Erythroblast (primary cell): ENCODE measurements at regions not wholly inside any gene's neighbourhood (a gene's known extent, or its start where the extent isn't known, plus 50 kb on each side); places are given as distances from the start of the nearest gene placed in this dataset.

Source experiments
- DNase-seq, 2 experiments: peaks; one replicate each; lab custom pipeline; 2025; lab: John Stamatoyannopoulos, UW
- GATA1 ChIP-seq: IDR thresholded peaks from 2 replicates; pipeline ENCODE4 v1.6.1; 2011; ENCODE audit warnings: low read depth, mild to moderate bottlenecking, control low read depth, low read length, moderate library complexity
- POLR2A ChIP-seq: IDR thresholded peaks from 2 replicates; pipeline ENCODE4 v1.6.1; 2011; ENCODE audit warnings: mild to moderate bottlenecking, low read length

DNA sequence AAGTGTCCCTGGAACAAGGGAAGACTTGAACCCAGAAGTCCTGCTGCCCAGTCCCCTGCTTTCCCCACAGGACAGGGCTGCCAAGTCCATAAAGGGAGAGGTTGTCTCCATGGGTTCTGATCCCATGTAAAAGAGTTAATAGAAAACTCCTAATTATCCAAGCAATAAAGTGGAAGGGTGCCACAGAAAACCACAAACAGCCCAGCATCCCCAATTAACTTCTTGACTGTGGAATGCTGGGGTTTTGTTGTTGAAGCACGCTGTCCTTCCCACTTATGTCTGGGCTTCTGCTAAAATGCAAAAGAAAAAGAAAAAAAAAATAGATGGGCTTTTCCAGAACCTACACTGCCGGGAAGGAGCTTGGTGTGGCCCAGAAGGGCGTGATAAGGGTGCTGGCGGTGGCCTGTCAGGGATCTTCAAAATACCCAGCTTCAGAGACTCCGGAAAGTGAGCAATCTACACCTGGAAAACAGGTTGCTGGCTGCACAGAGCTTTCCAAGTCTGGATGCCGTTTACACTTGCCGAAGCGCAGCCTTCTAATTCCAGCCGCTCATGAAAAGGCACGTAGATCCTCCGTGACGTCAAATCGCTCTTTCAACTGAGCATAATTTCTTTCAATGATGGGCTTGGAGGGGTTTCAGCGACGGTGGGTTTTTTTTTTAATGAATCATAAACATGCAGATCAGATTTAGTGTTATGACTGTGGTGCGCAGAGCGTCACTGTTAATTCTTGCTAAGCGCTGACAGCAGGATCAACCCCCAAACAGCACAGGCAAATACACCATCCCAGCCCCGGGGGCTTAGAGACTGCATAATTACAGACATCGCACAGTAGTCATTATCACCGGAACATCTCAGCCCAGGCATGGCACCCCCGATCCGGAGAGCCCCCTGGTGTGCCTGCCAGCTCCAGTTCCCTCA is 197.6 kb downstream of the BCOR start:
- DNase-seq: no peak

DNA sequence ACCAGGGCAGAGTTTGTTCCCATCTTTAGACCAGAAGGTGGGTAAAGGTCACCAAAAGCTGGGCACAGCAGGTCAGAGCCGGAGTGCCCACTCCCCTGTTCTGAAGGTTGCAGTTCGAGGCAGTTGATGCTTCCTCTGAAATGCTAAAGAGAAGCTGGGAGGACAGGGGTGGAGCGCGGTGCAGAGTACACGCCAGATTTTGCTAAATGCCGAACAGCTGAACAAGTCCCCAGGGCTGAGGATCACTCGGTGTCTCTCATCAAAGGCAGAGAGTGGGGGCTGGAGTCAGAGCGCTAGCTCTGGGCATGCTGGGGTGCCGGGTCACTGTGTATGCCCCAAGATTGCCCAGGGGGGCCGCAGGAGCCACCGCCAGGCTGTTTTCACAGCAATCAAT is 197.0 kb downstream of the BCOR start:
- no peak for TF ChIP-seq POLR2A
- no peak for TF ChIP-seq GATA1
- DNase-seq: no peak

More for the DNA sequence above, 197.6 kb downstream of the BCOR start:
- TF ChIP-seq POLR2A (no peak), GATA1 (no peak)

DNA sequence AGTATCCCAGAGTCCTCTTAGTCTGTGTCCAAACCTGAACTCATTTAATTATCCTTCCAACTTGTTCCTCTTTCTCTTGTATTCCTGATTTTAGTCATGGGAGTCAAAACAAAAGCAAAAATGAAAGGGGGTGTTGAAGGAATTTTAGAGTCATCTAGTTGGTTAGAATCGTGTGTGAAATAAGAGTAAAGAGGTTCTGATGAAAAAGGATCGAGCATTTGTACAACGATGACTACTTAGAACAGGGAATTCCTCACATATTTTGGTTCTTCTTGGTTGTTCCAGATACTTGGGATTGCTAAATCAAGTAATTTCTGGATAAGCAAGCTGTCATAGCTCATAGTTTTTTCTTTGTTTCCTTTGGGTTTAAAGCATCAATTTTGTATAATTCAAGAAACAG is 194.4 kb downstream of the BCOR start:
- TF ChIP-seq POLR2A: no peak
- no peak for DNase-seq

- TF ChIP-seq POLR2A (no peak), GATA1 (no peak)
- no peak for DNase-seq
Observed at GRCh38 chrX:39903937-39904336, 193.8 kb downstream of the BCOR start.

DNA sequence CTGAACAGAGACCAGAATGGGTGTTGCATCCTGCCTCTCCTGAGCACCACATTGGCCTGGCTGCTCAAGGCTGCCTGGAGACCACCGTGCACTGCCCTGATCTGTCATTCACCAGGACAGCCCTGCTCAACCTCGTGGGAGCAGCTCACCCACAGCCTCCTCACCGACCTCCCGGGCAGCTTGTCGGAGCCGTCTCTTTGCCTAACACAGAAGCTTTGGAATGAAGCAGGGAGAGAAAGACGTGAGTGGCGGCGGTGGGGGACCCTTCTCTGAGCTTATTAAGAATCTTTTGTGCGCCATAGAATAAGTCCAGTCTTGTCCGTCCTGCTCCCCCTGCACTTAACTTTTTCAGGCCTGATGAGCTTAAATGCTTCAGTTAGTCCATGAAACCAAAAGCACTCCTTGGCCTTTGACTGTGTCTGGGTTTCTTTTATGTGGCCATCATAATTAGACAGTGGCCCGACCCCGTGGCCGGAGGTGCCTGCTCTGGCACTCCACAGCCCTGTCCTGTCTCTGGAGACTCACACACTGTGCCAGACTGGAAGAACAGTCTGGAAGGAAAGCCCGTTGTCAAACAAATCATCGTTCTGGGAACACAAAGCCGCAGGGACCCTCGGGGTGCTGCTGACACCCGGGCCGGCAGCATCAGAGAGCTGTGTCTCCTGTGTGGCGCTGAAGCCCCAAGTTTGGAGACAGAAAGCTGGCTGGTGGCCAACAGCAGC is 192.8 kb downstream of the BCOR start:
- TF ChIP-seq POLR2A (no peak), GATA1 (no peak)
- DNase-seq: no peak

DNA sequence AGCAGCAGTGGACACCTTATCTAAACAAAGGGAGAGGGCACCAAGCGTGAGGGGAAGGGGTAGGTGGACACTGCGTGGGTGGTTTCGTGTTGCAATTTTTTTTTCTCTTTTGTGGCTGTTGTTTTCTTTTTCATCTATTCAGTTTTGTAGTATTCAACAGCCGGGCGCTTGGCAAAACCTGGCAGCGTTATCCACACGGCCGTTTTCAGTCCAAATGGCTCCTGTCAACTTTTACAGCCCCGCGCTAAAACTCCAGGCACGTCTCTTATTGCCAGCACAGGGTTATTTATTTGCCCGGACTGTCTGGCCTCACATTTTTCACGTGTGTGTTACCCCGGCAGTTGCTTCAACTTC is 192.2 kb downstream of the BCOR start:
- TF ChIP-seq GATA1 (no peak), POLR2A (no peak)

GRCh38 chrX:39905946-39906345 is 191.8 kb downstream of the BCOR start:
- DNase-seq: no peak
- no peak for TF ChIP-seq GATA1
- TF ChIP-seq POLR2A: no peak

More for the DNA sequence above, 192.2 kb downstream of the BCOR start:
- no peak for DNase-seq

GRCh38 chrX:39907964-39908661 is 189.6 kb downstream of the BCOR start:
- no peak for TF ChIP-seq GATA1
- no peak for TF ChIP-seq POLR2A
- no peak for DNase-seq

GRCh38 chrX:39909996-39910395 is 187.8 kb downstream of the BCOR start:
- DNase-seq: no peak
- TF ChIP-seq POLR2A (no peak), GATA1 (no peak)

- TF ChIP-seq GATA1 (no peak), POLR2A (no peak)
- no peak for DNase-seq
Observed at GRCh38 chrX:39910651-39911050, 187.1 kb downstream of the BCOR start.

DNA sequence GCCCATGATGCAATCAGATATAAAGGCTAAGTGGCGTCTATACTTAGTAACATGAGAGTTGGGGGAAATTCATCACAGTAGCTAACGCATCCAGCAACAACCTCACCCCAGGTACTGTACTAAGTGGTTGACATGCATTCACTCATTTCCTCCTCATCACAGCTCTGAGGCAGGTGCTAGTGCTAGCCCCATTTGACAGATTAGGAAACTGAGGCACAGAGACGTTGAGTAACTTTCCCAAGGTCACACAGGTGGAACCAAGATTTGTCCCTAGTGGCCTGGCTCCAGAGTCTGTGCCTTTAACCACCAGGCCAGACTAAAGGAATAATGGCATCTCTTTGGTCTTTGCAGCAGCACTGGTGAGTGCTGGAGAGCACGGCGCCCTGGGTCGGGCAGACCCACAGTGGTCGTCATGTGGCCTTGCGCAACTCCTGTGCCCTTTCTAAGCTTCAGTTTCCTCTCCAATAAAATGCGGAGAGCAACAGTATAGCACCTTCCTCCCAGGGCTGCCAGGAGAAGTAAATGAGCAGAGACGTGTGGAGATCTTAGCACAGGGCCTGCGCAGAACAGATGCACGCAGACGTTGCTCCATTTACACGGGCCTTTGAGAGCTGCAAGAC is 186.4 kb downstream of the BCOR start:
- no peak for DNase-seq
- TF ChIP-seq POLR2A (no peak), GATA1 (no peak)

DNA sequence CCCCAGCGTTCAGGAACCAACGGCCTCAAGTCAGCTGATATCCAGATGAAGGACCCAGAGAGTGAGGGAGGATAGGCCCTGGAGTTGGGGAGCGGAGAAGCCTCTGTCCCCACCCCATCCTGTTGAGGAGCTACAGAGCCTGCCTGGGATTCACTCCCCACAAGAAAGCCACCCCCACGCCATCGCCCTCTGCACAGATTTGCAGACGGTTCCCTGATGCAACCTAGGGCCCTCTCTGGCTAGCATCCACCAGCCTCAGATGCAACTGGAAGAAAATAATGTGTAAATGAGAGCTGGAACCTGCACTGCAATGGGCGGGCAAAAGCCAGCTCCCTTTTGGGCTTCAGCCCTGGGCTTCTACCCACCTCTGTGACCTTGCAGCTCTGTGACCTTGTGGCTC is 185.6 kb downstream of the BCOR start:
- no peak for DNase-seq
- TF ChIP-seq GATA1 (no peak), POLR2A (no peak)

DNA sequence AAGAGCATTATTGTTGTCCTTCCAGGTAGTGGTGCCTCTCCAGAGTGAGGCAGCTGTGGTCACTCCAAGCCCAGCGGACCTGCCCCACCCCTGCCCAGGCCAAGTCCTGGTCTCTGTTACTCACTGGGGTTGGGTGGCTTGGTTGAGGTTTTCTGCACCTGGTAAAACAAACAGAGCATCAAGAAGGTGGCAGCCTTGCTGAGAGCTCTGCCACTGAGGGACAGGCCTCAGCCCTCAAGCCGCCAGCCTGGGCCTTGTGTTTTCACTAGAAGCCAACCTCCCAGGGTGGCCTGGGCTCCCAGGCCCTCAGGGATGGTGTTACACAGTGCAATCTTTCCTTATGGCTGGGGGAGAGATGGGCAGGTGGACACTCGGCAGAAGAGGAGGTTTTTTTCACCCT is 182.7 kb downstream of the BCOR start:
- no peak for DNase-seq
- TF ChIP-seq POLR2A: no peak
- TF ChIP-seq GATA1: no peak
